Activated CD8-positive, alpha-beta memory T cell treated with anti-CD3 and anti-CD28 coated beads for 1 hour (primary cell): ENCODE measurements at regions not wholly inside any gene's neighbourhood (a gene's known extent, or its start where the extent isn't known, plus 50 kb on each side); places are given as distances from the start of the nearest gene placed in this dataset.

Experiments used
- DNase-seq, 2 donors: peaks; one replicate each; pipeline ENCODE4 v3.0.0-alpha.2; 2020; ENCODE audit warnings: low read depth in 1 of 2; ENCODE audit errors: extremely low read depth in 1 of 2

GRCh38 chr14:87186737-87187136, 806.2 kb downstream of the GALC start:
- DNase-seq: no peak

- no peak for DNase-seq
Measured at GRCh38 chr14:87185961-87186560, 806.9 kb downstream of the GALC start.

- no peak for DNase-seq
Measured at GRCh38 chr14:87184180-87184579, 808.8 kb downstream of the GALC start.

GRCh38 chr14:87181288-87181687, 811.7 kb downstream of the GALC start:
- no peak for DNase-seq

- DNase-seq: no peak
Measured at GRCh38 chr14:87179936-87180335, 813.0 kb downstream of the GALC start.

GRCh38 chr14:87178277-87178676, 814.7 kb downstream of the GALC start:
- no peak for DNase-seq

GRCh38 chr14:87175175-87175574, 817.8 kb downstream of the GALC start:
- DNase-seq: no peak

GRCh38 chr14:87171141-87171540, 821.8 kb downstream of the GALC start:
- no peak for DNase-seq

GRCh38 chr14:87170179-87170578, 822.8 kb downstream of the GALC start:
- DNase-seq: no peak

GRCh38 chr14:87169362-87169761, 823.6 kb downstream of the GALC start:
- DNase-seq: no peak

GRCh38 chr14:87161502-87161901, 831.5 kb downstream of the GALC start:
- no peak for DNase-seq

- no peak for DNase-seq
Measured at GRCh38 chr14:87160989-87161388, 832.0 kb downstream of the GALC start.

- DNase-seq: no peak
Measured at GRCh38 chr14:87158283-87158682, 834.7 kb downstream of the GALC start.

GRCh38 chr14:87156878-87157277, 836.1 kb downstream of the GALC start:
- no peak for DNase-seq

- no peak for DNase-seq
Measured at GRCh38 chr14:87155856-87156488, 837.0 kb downstream of the GALC start.

- DNase-seq: no peak
Measured at GRCh38 chr14:87153901-87154300, 839.1 kb downstream of the GALC start.

GRCh38 chr14:87153391-87153790, 839.6 kb downstream of the GALC start:
- no peak for DNase-seq

GRCh38 chr14:87152693-87153092, 840.3 kb downstream of the GALC start:
- no peak for DNase-seq

- no peak for DNase-seq
Measured at GRCh38 chr14:87149583-87150354, 843.2 kb downstream of the GALC start.

- no peak for DNase-seq
Measured at GRCh38 chr14:87148655-87149054, 844.3 kb downstream of the GALC start.

GRCh38 chr14:87142551-87143211, 850.3 kb downstream of the GALC start:
- no peak for DNase-seq

GRCh38 chr14:87141801-87142200, 851.2 kb downstream of the GALC start:
- DNase-seq: no peak
